Caco-2 (cell line): ENCODE measurements at regions not wholly inside any gene's neighbourhood (a gene's known extent, or its start where the extent isn't known, plus 50 kb on each side); places are given as distances from the start of the nearest gene placed in this dataset.

Experiments
- BruUV-seq: library from RNA; stranded (reverse); fragments of 400-500 nt; replicated peaks from 2 replicates; lab custom pipeline; 2021; lab: Mats Ljungman, UMichigan
- CTCF ChIA-PET: fragments of 300-600 bp; sonication (Branson Sonifier 250); formaldehyde crosslinking; loops from one replicate; lab custom pipeline; 2022; ENCODE audit warnings: antibody characterized with exemption; lab: Charles Lee
- POLR2A ChIA-PET: fragments of 300-600 bp; sonication (Branson Sonifier 250); formaldehyde crosslinking; loops from one replicate; lab custom pipeline; 2022; ENCODE audit warnings: antibody characterized with exemption; lab: Charles Lee
- DNase-seq, 2 experiments: peaks; one replicate each; pipeline versions ENCODE4 v3.0.0 to v3.0.0-alpha.2; 2020 to 2022
- H3K27me3 ChIP-seq: replicated peaks from 2 replicates; pipeline ENCODE4 v1.6.0; 2011; ENCODE audit warnings: low read length; ENCODE audit not compliant: control insufficient read depth, insufficient read depth
- H3K36me3 ChIP-seq: 2 replicates; pipeline ENCODE4 v1.5.1; 2011; ENCODE audit warnings: low read length; ENCODE audit not compliant: control insufficient read depth, insufficient read depth
- H3K4me1 ChIP-seq: fragments of 250-450 bp; sonication (Bioruptor Pico); 2 replicates; pipeline ENCODE4 v1.5.1; 2020; ENCODE audit warnings: mild to moderate bottlenecking
- H3K4me3 ChIP-seq: 2 replicates; pipeline ENCODE4 v1.5.1; 2011; ENCODE audit warnings: low read depth, mild to moderate bottlenecking, control low read depth, low read length
- H3K9me3 ChIP-seq: fragments of 250-450 bp; sonication (Bioruptor Pico); 2 replicates; pipeline ENCODE4 v1.5.1; 2020; ENCODE audit warnings: mild to moderate bottlenecking, moderate library complexity
- H3K27ac Mint-ChIP-seq: one replicate; pipeline ENCODE4 v1.8.0; 2022; ENCODE audit warnings: mixed read lengths; ENCODE audit not compliant: unreplicated experiment
- H3K27me3 Mint-ChIP-seq: one replicate; pipeline ENCODE4 v1.8.0; 2022; ENCODE audit warnings: mixed read lengths; ENCODE audit not compliant: insufficient read depth, unreplicated experiment
- H3K36me3 Mint-ChIP-seq: one replicate; pipeline ENCODE4 v1.8.0; 2022; ENCODE audit warnings: mild to moderate bottlenecking, mixed read lengths; ENCODE audit not compliant: insufficient read depth, unreplicated experiment
- H3K4me1 Mint-ChIP-seq: one replicate; pipeline ENCODE4 v1.8.0; 2022; ENCODE audit warnings: low read depth, mixed read lengths; ENCODE audit not compliant: unreplicated experiment
- H3K4me3 Mint-ChIP-seq: one replicate; pipeline ENCODE4 v1.8.0; 2022; ENCODE audit warnings: mild to moderate bottlenecking, moderate library complexity, mixed read lengths; ENCODE audit not compliant: unreplicated experiment
- H3K9me3 Mint-ChIP-seq: one replicate; pipeline ENCODE4 v1.8.0; 2022; ENCODE audit warnings: mixed read lengths; ENCODE audit not compliant: unreplicated experiment
- intact Hi-C: fragments of 100-400 bp; cut with micrococcal nuclease; formaldehyde crosslinking; loops from one replicate; pipeline ENCODE4 v1.10.0; 2022; ENCODE audit not compliant: unreplicated experiment
- TF ChIP-seq, protein P1 (sequence below), 2 experiments: fragments of 200-600 bp in 1 of 2; IDR thresholded peaks; 1 replicate in 1 of 2; 2 replicates in 1 of 2; pipeline versions ENCODE4 v1.5.1 to v1.8.0; 2011 to 2022; ENCODE audit warnings: antibody characterized with exemption in 1 of 2, control low read depth in 1 of 2, inconsistent platforms in 1 of 2, low read depth in 1 of 2, low read length in 1 of 2, mild to moderate bottlenecking in 1 of 2, moderate library complexity in 1 of 2; ENCODE audit not compliant: insufficient read depth in 1 of 2, severe bottlenecking in 1 of 2, unreplicated experiment in 1 of 2

DNA sequence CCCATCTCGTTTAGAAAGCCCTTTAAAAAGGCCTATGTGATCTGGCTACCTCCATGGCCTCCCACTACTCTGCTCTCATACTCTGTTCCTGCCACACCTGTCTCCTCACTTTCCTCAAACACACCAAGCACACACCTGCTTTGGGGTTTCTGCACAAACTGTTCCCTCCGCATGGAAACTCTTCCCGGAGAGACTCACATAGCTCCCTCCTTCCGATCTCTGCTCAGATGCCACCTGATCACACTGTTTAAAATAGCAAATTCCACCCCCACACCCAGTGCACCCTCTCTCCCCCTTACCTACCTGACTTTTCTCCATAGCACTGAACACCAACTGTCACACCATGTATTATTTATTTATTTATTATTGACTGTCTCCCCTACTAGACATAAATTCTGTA is 84.0 kb upstream of the NR4A3 start:
- Histone ChIP-seq H3K4me3 (no peak overlapping the region), H3K36me3 (no peaks in the 10 kb centered on the region), H3K9me3 (no peaks in the 10 kb centered on the region), H3K27me3 (no peaks in the 10 kb centered on the region), H3K4me1 (no peaks in the 10 kb centered on the region; the same call in 1 of the 2 replicates)
- Mint-ChIP-seq H3K9me3 (no peaks in the 10 kb centered on the region), H3K27ac (no peak overlapping the region), H3K4me1 (peaks cover 10% of the 10 kb centered on the region), H3K4me3 (no peak overlapping the region), H3K27me3 (peaks cover 26% of the 10 kb centered on the region), H3K36me3 (no peaks in the 10 kb centered on the region)
- no TSS peak for BruUV-seq
- intact Hi-C loops = no loop called here
- TF ChIP-seq, protein P1, sequence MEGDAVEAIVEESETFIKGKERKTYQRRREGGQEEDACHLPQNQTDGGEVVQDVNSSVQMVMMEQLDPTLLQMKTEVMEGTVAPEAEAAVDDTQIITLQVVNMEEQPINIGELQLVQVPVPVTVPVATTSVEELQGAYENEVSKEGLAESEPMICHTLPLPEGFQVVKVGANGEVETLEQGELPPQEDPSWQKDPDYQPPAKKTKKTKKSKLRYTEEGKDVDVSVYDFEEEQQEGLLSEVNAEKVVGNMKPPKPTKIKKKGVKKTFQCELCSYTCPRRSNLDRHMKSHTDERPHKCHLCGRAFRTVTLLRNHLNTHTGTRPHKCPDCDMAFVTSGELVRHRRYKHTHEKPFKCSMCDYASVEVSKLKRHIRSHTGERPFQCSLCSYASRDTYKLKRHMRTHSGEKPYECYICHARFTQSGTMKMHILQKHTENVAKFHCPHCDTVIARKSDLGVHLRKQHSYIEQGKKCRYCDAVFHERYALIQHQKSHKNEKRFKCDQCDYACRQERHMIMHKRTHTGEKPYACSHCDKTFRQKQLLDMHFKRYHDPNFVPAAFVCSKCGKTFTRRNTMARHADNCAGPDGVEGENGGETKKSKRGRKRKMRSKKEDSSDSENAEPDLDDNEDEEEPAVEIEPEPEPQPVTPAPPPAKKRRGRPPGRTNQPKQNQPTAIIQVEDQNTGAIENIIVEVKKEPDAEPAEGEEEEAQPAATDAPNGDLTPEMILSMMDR (IDR thresholded peaks at IDR 0.05; ENCODE audit: insufficient read depth in 1 of 2, low read depth in 1 of 2, low read length in 1 of 2, severe bottlenecking in 1 of 2, unreplicated experiment in 1 of 2) = no peak
- ChIA-PET POLR2A (no interaction called here), CTCF (no interaction called here)
- no peak for DNase-seq

GRCh38 chr9:99743006-99743405 is 78.7 kb upstream of the NR4A3 start:
- no peak overlapping the region for H3K4me3 Mint-ChIP-seq
- H3K9me3 Mint-ChIP-seq = no peaks in the 10 kb centered on the region
- peaks cover 3% of the 10 kb centered on the region for H3K27me3 Mint-ChIP-seq
- H3K27ac Mint-ChIP-seq = no peak overlapping the region
- intact Hi-C loops = no loop called here
- BruUV-seq = no TSS peak
- Histone ChIP-seq H3K27me3 (no peaks in the 10 kb centered on the region), H3K9me3 (no peaks in the 10 kb centered on the region), H3K4me1 (no peaks in the 10 kb centered on the region; the same call in 1 of the 2 replicates), H3K36me3 (no peaks in the 10 kb centered on the region), H3K4me3 (no peak overlapping the region)
- TF ChIP-seq, protein P1 (IDR thresholded peaks at IDR 0.05; ENCODE audit: insufficient read depth in 1 of 2, low read depth in 1 of 2, low read length in 1 of 2, severe bottlenecking in 1 of 2, unreplicated experiment in 1 of 2) = no peak
- H3K4me1 Mint-ChIP-seq = peaks cover 10% of the 10 kb centered on the region
- H3K36me3 Mint-ChIP-seq = no peaks in the 10 kb centered on the region
- no peak for DNase-seq
- ChIA-PET CTCF (no interaction called here), POLR2A (no interaction called here)

GRCh38 chr9:99743455-99743854 is 78.2 kb upstream of the NR4A3 start:
- no TSS peak for BruUV-seq
- no peaks in the 10 kb centered on the region; the same call in 1 of the 2 replicates for H3K4me1 ChIP-seq
- ChIA-PET POLR2A (no interaction called here), CTCF (no interaction called here)
- Mint-ChIP-seq H3K4me3 (no peak overlapping the region), H3K36me3 (no peaks in the 10 kb centered on the region), H3K4me1 (peaks cover 10% of the 10 kb centered on the region), H3K9me3 (no peaks in the 10 kb centered on the region), H3K27me3 (peaks cover 5% of the 10 kb centered on the region), H3K27ac (no peak overlapping the region)
- intact Hi-C loops = no loop called here
- TF ChIP-seq, protein P1 (IDR thresholded peaks at IDR 0.05; ENCODE audit: insufficient read depth in 1 of 2, low read depth in 1 of 2, low read length in 1 of 2, severe bottlenecking in 1 of 2, unreplicated experiment in 1 of 2) = no peak
- H3K27me3 ChIP-seq = no peaks in the 10 kb centered on the region
- no peak for DNase-seq
- H3K4me3 ChIP-seq = no peak overlapping the region
- H3K36me3 ChIP-seq = no peaks in the 10 kb centered on the region
- H3K9me3 ChIP-seq = no peaks in the 10 kb centered on the region
